ENCODE measurements at regions not wholly inside any gene's neighbourhood (a gene's known extent, or its start where the extent isn't known, plus 50 kb on each side); places are given as distances from the start of the nearest gene placed in this dataset.

DNA sequence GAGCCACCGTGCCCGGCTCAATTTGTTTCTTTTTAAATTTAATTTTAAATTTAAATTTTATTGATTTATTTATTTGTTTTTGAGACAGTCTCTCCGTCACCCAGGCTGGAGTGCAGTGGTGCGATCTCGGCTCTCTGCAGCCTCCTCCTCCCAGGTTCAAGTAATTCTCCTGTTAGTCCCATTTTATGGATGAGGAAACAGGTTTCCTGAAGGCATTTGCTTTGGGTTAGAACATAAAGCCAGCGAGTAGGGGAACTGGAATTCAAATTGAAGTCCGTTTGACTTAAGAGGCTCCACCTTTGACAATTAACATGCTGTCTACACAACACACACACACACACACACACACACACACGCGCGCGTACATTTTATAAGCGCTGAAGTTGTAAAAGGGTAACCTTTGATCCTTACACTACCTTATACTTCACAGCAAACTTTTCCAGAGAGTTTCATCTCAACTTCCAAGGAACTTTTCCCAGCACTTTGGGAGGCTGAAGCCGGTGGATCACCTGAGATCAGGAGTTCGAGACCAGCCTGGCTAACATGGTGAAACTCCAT, 232.0 kb downstream of the BCAS1 start:
- Histone ChIP-seq H3K9me3 (ENCODE audit: control insufficient read depth, low read length) (no peaks in the 10 kb centered on the region), H3K4me1 (ENCODE audit: control insufficient read depth, insufficient read depth, low read length, poor library complexity, severe bottlenecking) (peaks cover 29% of the 10 kb centered on the region), H3K27ac (ENCODE audit: insufficient read depth, low read length, poor library complexity, severe bottlenecking) (no peak overlapping the region), H3K27me3 (replicated peaks; ENCODE audit: control insufficient read depth, insufficient read depth, low read length, poor library complexity, severe bottlenecking) (no peaks in the 10 kb centered on the region), H3K4me3 (ENCODE audit: insufficient read depth, low read depth, low read length, poor library complexity, severe bottlenecking) (no peak overlapping the region), H3K36me3 (ENCODE audit: control insufficient read depth, insufficient read depth, low read length) (no peaks in the 10 kb centered on the region)
- no peak for DNase-seq

DNA sequence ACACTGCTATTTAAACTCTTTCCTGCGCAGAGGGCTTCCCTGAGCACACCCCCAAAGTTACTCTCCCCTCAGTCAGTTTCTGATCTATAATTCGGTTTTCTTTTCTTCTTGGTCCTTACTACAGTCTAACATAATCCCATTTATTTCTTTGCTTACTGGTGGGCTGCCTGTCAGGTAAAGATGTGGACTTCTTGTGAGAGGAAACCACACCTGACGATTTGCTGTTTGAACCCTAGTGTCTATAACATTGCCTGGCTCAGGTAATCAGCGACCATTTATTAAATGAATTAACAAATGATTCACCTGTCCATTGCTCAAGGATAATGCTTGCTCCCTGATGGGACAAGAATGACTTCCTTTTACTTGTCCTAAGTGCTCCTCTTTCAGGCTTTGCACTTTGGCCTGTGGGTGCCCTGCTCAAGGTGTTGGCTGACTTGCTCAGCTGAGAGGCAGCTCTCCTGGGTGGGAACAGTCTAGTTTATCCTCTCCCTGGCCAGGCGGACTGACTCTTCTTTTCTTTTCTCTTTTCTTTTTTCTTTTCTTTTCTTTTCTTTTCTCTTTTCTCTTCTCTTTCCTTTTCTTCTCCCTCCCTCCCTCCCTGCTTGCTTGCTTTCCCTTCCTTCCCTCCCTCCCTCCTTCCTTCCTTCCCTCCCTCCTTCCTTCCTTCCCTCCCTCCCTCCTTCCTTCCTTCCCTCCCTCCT, 233.1 kb downstream of the BCAS1 start:
- Histone ChIP-seq H3K9me3 (ENCODE audit: control insufficient read depth, low read length) (no peaks in the 10 kb centered on the region), H3K4me1 (ENCODE audit: control insufficient read depth, insufficient read depth, low read length, poor library complexity, severe bottlenecking) (peaks cover 20% of the 10 kb centered on the region), H3K4me3 (ENCODE audit: insufficient read depth, low read depth, low read length, poor library complexity, severe bottlenecking) (no peak overlapping the region), H3K36me3 (ENCODE audit: control insufficient read depth, insufficient read depth, low read length) (no peaks in the 10 kb centered on the region), H3K27me3 (replicated peaks; ENCODE audit: control insufficient read depth, insufficient read depth, low read length, poor library complexity, severe bottlenecking) (no peaks in the 10 kb centered on the region), H3K27ac (ENCODE audit: insufficient read depth, low read length, poor library complexity, severe bottlenecking) (no peak overlapping the region)
- DNase-seq = no peak

DNA sequence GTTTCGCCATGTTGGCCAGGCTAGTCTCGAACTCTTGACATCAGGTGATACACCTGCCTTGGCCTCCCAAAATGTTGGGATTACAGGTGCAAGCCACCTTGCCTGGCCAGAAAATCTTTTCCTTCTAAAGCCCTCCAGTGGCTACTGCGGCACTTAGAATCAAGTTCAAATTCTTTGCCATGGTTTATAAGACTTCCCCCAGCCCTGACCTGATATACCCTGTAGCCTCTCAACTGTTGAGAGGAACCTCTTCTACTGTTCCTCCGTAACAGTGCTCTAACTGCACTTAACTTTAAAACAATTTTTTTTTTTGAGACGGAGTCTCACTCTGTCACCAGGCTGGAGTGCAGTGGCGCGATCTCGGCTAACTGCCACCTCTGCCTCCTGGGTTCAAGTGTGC, 235.6 kb downstream of the BCAS1 start:
- Histone ChIP-seq H3K4me3 (ENCODE audit: insufficient read depth, low read depth, low read length, poor library complexity, severe bottlenecking) (no peak overlapping the region), H3K27me3 (replicated peaks; ENCODE audit: control insufficient read depth, insufficient read depth, low read length, poor library complexity, severe bottlenecking) (no peaks in the 10 kb centered on the region), H3K4me1 (ENCODE audit: control insufficient read depth, insufficient read depth, low read length, poor library complexity, severe bottlenecking) (peaks cover 17% of the 10 kb centered on the region), H3K27ac (ENCODE audit: insufficient read depth, low read length, poor library complexity, severe bottlenecking) (no peak overlapping the region), H3K9me3 (ENCODE audit: control insufficient read depth, low read length) (no peaks in the 10 kb centered on the region), H3K36me3 (ENCODE audit: control insufficient read depth, insufficient read depth, low read length) (no peaks in the 10 kb centered on the region)
- DNase-seq = no peak

DNA sequence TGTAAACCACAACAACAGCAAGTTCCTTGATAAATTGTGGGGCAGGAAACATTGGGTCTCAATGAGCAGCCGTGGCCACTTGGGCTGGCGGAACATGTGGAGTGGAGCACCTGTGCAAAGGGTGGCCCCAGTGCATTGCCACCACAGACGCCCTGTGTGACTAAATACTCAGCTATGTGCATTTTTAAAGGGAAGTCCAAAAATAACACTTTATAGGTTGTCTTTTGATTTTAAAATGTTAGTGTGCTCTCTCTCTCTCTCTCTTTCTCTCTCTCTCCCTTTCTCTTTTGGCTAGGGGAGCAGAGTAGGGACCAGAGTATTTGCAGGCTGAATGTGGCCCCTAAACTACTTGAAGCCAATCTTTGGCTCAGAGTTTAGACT, 236.3 kb downstream of the BCAS1 start:
- Histone ChIP-seq H3K27me3 (replicated peaks; ENCODE audit: control insufficient read depth, insufficient read depth, low read length, poor library complexity, severe bottlenecking) (no peaks in the 10 kb centered on the region), H3K36me3 (ENCODE audit: control insufficient read depth, insufficient read depth, low read length) (no peaks in the 10 kb centered on the region), H3K27ac (ENCODE audit: insufficient read depth, low read length, poor library complexity, severe bottlenecking) (no peak overlapping the region), H3K4me3 (ENCODE audit: insufficient read depth, low read depth, low read length, poor library complexity, severe bottlenecking) (no peak overlapping the region), H3K9me3 (ENCODE audit: control insufficient read depth, low read length) (no peaks in the 10 kb centered on the region), H3K4me1 (ENCODE audit: control insufficient read depth, insufficient read depth, low read length, poor library complexity, severe bottlenecking) (peaks cover 11% of the 10 kb centered on the region)
- DNase-seq = no peak

DNA sequence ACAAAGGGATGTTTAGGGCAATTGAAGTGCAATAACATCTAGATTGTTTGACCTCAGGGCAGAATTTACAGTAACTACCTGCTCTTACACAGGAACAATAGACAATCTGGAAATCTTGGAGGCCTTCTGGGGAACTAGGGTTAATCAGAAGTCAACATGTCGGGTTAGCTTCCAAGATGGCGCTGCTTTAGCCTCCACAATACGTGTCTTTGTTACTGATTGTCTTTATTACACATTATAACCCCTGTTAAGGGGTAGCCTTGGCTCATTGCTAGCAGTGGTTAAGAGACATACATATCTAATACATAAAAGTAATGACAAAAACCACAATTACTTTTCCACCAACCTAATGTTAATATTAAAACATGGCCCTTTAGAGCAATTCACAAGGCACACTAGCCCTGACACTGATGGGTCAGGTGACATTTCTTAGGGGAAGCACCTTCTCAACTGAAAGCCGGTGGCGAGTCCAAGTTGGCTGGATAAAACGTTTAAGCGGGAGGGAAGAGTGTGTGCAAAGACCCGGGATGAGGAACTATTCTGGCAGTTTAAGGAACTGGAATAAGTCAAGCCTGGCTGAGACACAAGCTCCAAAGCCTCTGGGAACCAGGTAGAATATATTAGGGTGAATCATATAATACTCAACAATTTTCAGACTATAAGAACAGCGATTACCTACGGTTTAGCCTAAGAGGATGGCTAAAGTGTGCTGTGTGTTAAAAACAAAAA, 236.9 kb downstream of the BCAS1 start:
- Histone ChIP-seq H3K4me3 (ENCODE audit: insufficient read depth, low read depth, low read length, poor library complexity, severe bottlenecking) (no peak overlapping the region), H3K36me3 (ENCODE audit: control insufficient read depth, insufficient read depth, low read length) (no peaks in the 10 kb centered on the region), H3K27ac (ENCODE audit: insufficient read depth, low read length, poor library complexity, severe bottlenecking) (no peak overlapping the region), H3K9me3 (ENCODE audit: control insufficient read depth, low read length) (no peaks in the 10 kb centered on the region), H3K4me1 (ENCODE audit: control insufficient read depth, insufficient read depth, low read length, poor library complexity, severe bottlenecking) (peaks cover 7% of the 10 kb centered on the region), H3K27me3 (replicated peaks; ENCODE audit: control insufficient read depth, insufficient read depth, low read length, poor library complexity, severe bottlenecking) (no peaks in the 10 kb centered on the region)
- DNase-seq = no peak

DNA sequence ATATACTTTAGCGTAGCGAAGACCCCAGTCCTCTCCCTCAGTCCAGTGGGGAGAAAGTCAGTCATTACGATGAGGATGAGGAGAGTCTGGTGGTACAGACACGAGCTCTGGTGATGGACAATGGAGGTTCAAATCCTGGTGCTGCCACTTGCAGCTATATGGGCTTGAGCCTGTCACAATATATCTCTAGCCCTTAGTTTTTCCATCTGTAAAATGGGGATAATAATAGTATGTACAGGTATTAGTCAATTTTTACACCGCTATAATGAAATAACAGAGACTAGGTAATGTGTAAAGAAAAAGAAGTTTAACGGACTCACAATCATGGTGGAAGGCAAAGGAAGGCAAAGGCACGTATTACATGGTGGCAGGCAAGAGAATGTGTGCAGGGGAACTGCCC, 237.9 kb downstream of the BCAS1 start:
- no peak for DNase-seq

DNA sequence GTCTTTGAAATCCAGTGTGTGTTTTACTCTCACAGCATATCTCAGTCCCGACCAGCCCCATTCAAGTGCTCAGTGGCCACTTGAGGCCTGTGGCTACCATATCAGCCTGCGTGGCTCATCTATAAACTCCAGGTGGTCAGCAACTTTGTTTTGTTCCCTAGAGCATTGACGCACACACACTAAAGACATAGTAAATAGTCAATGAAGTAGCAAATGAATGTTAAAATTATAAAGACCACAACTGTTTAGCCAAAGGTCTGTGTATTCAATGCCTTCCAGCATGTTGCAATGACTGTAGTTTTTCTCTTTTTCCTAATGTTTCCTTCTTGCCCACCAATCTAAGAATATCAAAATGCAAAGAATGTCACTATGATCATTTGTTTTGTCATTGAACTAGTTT, 238.2 kb upstream of the ZNF217 start:
- Histone ChIP-seq H3K4me1 (ENCODE audit: control insufficient read depth, insufficient read depth, low read length, poor library complexity, severe bottlenecking) (peaks cover 11% of the 10 kb centered on the region), H3K4me3 (ENCODE audit: insufficient read depth, low read depth, low read length, poor library complexity, severe bottlenecking) (no peak overlapping the region)
- DNase-seq = no peak

More for the DNA sequence above, 237.9 kb downstream of the BCAS1 start:
- no peak overlapping the region for H3K27ac ChIP-seq (ENCODE audit: insufficient read depth, low read length, poor library complexity, severe bottlenecking)
- H3K27me3 ChIP-seq (replicated peaks; ENCODE audit: control insufficient read depth, insufficient read depth, low read length, poor library complexity, severe bottlenecking) = no peaks in the 10 kb centered on the region
- no peaks in the 10 kb centered on the region for H3K9me3 ChIP-seq (ENCODE audit: control insufficient read depth, low read length)
- H3K36me3 ChIP-seq (ENCODE audit: control insufficient read depth, insufficient read depth, low read length) = no peaks in the 10 kb centered on the region
- H3K4me1 ChIP-seq (ENCODE audit: control insufficient read depth, insufficient read depth, low read length, poor library complexity, severe bottlenecking) = peaks cover 11% of the 10 kb centered on the region
- no peak overlapping the region for H3K4me3 ChIP-seq (ENCODE audit: insufficient read depth, low read depth, low read length, poor library complexity, severe bottlenecking)

DNA sequence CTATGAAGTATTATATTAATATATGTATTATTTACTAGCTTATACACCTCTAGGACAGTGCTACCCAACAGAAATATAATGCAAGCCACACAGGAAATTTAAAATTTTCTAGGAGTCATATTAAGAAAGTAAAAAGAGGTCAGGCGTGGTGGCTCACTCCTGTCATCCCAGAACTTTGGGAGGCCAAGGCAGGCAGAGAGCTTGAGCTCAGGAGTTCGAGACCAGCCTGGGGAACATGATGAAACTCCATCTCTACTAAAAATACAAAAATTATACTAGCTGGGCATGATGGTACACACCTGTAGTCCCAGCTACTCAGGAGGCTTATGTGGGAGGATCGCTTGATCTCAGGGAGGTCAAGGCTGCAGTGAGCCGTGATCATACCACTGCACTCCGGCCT, 237.6 kb upstream of the ZNF217 start:
- peaks cover 11% of the 10 kb centered on the region for H3K4me1 ChIP-seq (ENCODE audit: control insufficient read depth, insufficient read depth, low read length, poor library complexity, severe bottlenecking)
- no peaks in the 10 kb centered on the region for H3K36me3 ChIP-seq (ENCODE audit: control insufficient read depth, insufficient read depth, low read length)
- H3K27me3 ChIP-seq (replicated peaks; ENCODE audit: control insufficient read depth, insufficient read depth, low read length, poor library complexity, severe bottlenecking) = no peaks in the 10 kb centered on the region
- no peak for DNase-seq
- H3K27ac ChIP-seq (ENCODE audit: insufficient read depth, low read length, poor library complexity, severe bottlenecking) = no peak overlapping the region
- H3K4me3 ChIP-seq (ENCODE audit: insufficient read depth, low read depth, low read length, poor library complexity, severe bottlenecking) = no peak overlapping the region
- no peaks in the 10 kb centered on the region for H3K9me3 ChIP-seq (ENCODE audit: control insufficient read depth, low read length)

More for the DNA sequence above, 238.2 kb upstream of the ZNF217 start:
- Histone ChIP-seq H3K36me3 (ENCODE audit: control insufficient read depth, insufficient read depth, low read length) (no peaks in the 10 kb centered on the region), H3K27me3 (replicated peaks; ENCODE audit: control insufficient read depth, insufficient read depth, low read length, poor library complexity, severe bottlenecking) (no peaks in the 10 kb centered on the region), H3K27ac (ENCODE audit: insufficient read depth, low read length, poor library complexity, severe bottlenecking) (no peak overlapping the region), H3K9me3 (ENCODE audit: control insufficient read depth, low read length) (no peaks in the 10 kb centered on the region)

DNA sequence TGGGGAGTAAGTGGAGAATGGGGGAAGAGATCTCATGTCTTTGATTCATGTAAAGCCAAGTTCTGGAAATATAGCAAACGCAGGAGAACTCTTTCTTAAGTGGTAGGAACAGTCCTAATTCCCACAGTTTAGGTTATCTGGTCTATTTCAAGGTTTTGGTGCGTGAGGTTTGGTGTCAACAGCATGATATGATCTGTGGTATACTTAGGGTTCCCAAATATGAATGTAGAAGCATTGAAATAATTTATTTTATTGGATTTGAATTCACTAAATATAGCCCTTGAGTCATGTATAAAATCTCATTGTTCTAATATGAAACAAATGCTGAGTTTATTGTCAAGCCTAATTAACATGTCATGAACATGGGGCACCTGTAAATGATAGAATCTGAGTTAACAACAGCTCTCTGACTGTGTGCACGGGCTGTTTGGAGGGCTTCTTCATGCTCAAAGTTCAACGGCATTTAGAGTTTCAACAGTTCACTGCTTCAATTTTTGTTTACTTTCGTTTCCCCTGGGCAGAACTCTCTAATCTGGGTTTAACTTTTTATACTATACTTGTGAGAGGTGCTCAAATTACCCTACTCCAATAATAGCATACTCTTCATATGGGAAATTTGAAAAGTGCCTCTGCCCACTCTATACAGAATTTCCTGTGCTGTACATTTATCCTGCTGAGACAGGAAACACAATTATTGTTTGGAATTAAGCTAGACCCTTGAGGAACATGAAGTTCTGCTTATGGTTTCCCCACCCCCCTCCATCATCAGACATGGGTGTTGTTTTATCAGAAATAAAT, 236.3 kb upstream of the ZNF217 start:
- H3K36me3 ChIP-seq (ENCODE audit: control insufficient read depth, insufficient read depth, low read length) = no peaks in the 10 kb centered on the region
- peaks cover 7% of the 10 kb centered on the region for H3K4me1 ChIP-seq (ENCODE audit: control insufficient read depth, insufficient read depth, low read length, poor library complexity, severe bottlenecking)
- no peaks in the 10 kb centered on the region for H3K27me3 ChIP-seq (replicated peaks; ENCODE audit: control insufficient read depth, insufficient read depth, low read length, poor library complexity, severe bottlenecking)
- peak overlapping the region; percentile 41 for H3K27ac ChIP-seq (ENCODE audit: insufficient read depth, low read length, poor library complexity, severe bottlenecking)
- no peaks in the 10 kb centered on the region for H3K9me3 ChIP-seq (ENCODE audit: control insufficient read depth, low read length)
- DNase-seq = no peak
- peak overlapping the region; percentile 35 for H3K4me3 ChIP-seq (ENCODE audit: insufficient read depth, low read depth, low read length, poor library complexity, severe bottlenecking)
